ENCODE measurements at regions not wholly inside any gene's neighbourhood (a gene's known extent, or its start where the extent isn't known, plus 50 kb on each side); places are given as distances from the start of the nearest gene placed in this dataset.

- no peak overlapping the region for H3K27ac ChIP-seq (ENCODE audit: low read depth, low read length)
- no peaks in the 10 kb centered on the region for H3K4me1 ChIP-seq (ENCODE audit: insufficient read depth, low read length)
- H3K9me3 ChIP-seq (ENCODE audit: low read length): no peaks in the 10 kb centered on the region
- no peak overlapping the region for H3K4me3 ChIP-seq (ENCODE audit: low read depth in 1 of 2, low read length in 2 of 2)
- H3K9ac ChIP-seq (ENCODE audit: low read length): no peak overlapping the region
- H3K27me3 ChIP-seq (ENCODE audit: control insufficient read depth in 1 of 2, insufficient read depth in 2 of 2, low read length in 2 of 2): no peaks in the 10 kb centered on the region
- H3K36me3 ChIP-seq (ENCODE audit: insufficient read depth, low read length): no peaks in the 10 kb centered on the region
These were observed 113.8 kb downstream of the ZIC5 start for GRCh38 chr13:99857738-99858137.

GRCh38 chr13:99855526-99856420 is 115.8 kb downstream of the ZIC5 start:
- H3K4me3 ChIP-seq (ENCODE audit: low read depth in 1 of 2, low read length in 2 of 2): no peak overlapping the region
- H3K27me3 ChIP-seq (ENCODE audit: control insufficient read depth in 1 of 2, insufficient read depth in 2 of 2, low read length in 2 of 2): no peaks in the 10 kb centered on the region
- H3K4me1 ChIP-seq (ENCODE audit: insufficient read depth, low read length): no peaks in the 10 kb centered on the region
- H3K9me3 ChIP-seq (ENCODE audit: low read length): no peaks in the 10 kb centered on the region
- no peak overlapping the region for H3K27ac ChIP-seq (ENCODE audit: low read depth, low read length)
- H3K9ac ChIP-seq (ENCODE audit: low read length): no peak overlapping the region
- H3K36me3 ChIP-seq (ENCODE audit: insufficient read depth, low read length): no peaks in the 10 kb centered on the region

GRCh38 chr13:99854366-99854765 is 117.2 kb downstream of the ZIC5 start:
- H3K9me3 ChIP-seq (ENCODE audit: low read length): no peaks in the 10 kb centered on the region
- H3K9ac ChIP-seq (ENCODE audit: low read length): no peak overlapping the region
- H3K27me3 ChIP-seq (ENCODE audit: control insufficient read depth in 1 of 2, insufficient read depth in 2 of 2, low read length in 2 of 2): no peaks in the 10 kb centered on the region
- no peaks in the 10 kb centered on the region for H3K36me3 ChIP-seq (ENCODE audit: insufficient read depth, low read length)
- H3K27ac ChIP-seq (ENCODE audit: low read depth, low read length): no peak overlapping the region
- H3K4me1 ChIP-seq (ENCODE audit: insufficient read depth, low read length): no peaks in the 10 kb centered on the region
- H3K4me3 ChIP-seq (ENCODE audit: low read depth in 1 of 2, low read length in 2 of 2): no peak overlapping the region

GRCh38 chr13:99847318-99847750 is 124.2 kb downstream of the ZIC5 start:
- no peaks in the 10 kb centered on the region for H3K36me3 ChIP-seq (ENCODE audit: insufficient read depth, low read length)
- H3K9me3 ChIP-seq (ENCODE audit: low read length): no peaks in the 10 kb centered on the region
- H3K4me3 ChIP-seq (ENCODE audit: low read depth in 1 of 2, low read length in 2 of 2): no peak overlapping the region
- H3K9ac ChIP-seq (ENCODE audit: low read length): no peak overlapping the region
- H3K4me1 ChIP-seq (ENCODE audit: insufficient read depth, low read length): no peaks in the 10 kb centered on the region
- H3K27ac ChIP-seq (ENCODE audit: low read depth, low read length): no peak overlapping the region
- H3K27me3 ChIP-seq (ENCODE audit: control insufficient read depth in 1 of 2, insufficient read depth in 2 of 2, low read length in 2 of 2): no peaks in the 10 kb centered on the region

- no peaks in the 10 kb centered on the region for H3K4me1 ChIP-seq (ENCODE audit: insufficient read depth, low read length)
- H3K27ac ChIP-seq (ENCODE audit: low read depth, low read length): no peak overlapping the region
- no peak overlapping the region for H3K4me3 ChIP-seq (ENCODE audit: low read depth in 1 of 2, low read length in 2 of 2)
- no peak overlapping the region for H3K9ac ChIP-seq (ENCODE audit: low read length)
- no peaks in the 10 kb centered on the region for H3K27me3 ChIP-seq (ENCODE audit: control insufficient read depth in 1 of 2, insufficient read depth in 2 of 2, low read length in 2 of 2)
- H3K36me3 ChIP-seq (ENCODE audit: insufficient read depth, low read length): no peaks in the 10 kb centered on the region
- H3K9me3 ChIP-seq (ENCODE audit: low read length): no peaks in the 10 kb centered on the region
These were observed 126.2 kb downstream of the ZIC5 start for GRCh38 chr13:99845161-99845874.

GRCh38 chr13:99844421-99844820 is 127.1 kb downstream of the ZIC5 start:
- no peak overlapping the region for H3K27ac ChIP-seq (ENCODE audit: low read depth, low read length)
- H3K4me1 ChIP-seq (ENCODE audit: insufficient read depth, low read length): no peaks in the 10 kb centered on the region
- no peaks in the 10 kb centered on the region for H3K36me3 ChIP-seq (ENCODE audit: insufficient read depth, low read length)
- no peak overlapping the region for H3K9ac ChIP-seq (ENCODE audit: low read length)
- H3K27me3 ChIP-seq (ENCODE audit: control insufficient read depth in 1 of 2, insufficient read depth in 2 of 2, low read length in 2 of 2): no peaks in the 10 kb centered on the region
- no peaks in the 10 kb centered on the region for H3K9me3 ChIP-seq (ENCODE audit: low read length)
- no peak overlapping the region for H3K4me3 ChIP-seq (ENCODE audit: low read depth in 1 of 2, low read length in 2 of 2)

GRCh38 chr13:99843872-99844271 is 127.7 kb downstream of the ZIC5 start:
- no peaks in the 10 kb centered on the region for H3K9me3 ChIP-seq (ENCODE audit: low read length)
- H3K4me1 ChIP-seq (ENCODE audit: insufficient read depth, low read length): no peaks in the 10 kb centered on the region
- no peak overlapping the region for H3K4me3 ChIP-seq (ENCODE audit: low read depth in 1 of 2, low read length in 2 of 2)
- H3K27ac ChIP-seq (ENCODE audit: low read depth, low read length): no peak overlapping the region
- H3K27me3 ChIP-seq (ENCODE audit: control insufficient read depth in 1 of 2, insufficient read depth in 2 of 2, low read length in 2 of 2): no peaks in the 10 kb centered on the region
- no peak overlapping the region for H3K9ac ChIP-seq (ENCODE audit: low read length)
- H3K36me3 ChIP-seq (ENCODE audit: insufficient read depth, low read length): no peaks in the 10 kb centered on the region

GRCh38 chr13:99842405-99842804 is 129.2 kb downstream of the ZIC5 start:
- Histone ChIP-seq H3K9me3 (ENCODE audit: low read length) (no peaks in the 10 kb centered on the region), H3K27me3 (ENCODE audit: control insufficient read depth in 1 of 2, insufficient read depth in 2 of 2, low read length in 2 of 2) (no peaks in the 10 kb centered on the region), H3K4me3 (ENCODE audit: low read depth in 1 of 2, low read length in 2 of 2) (no peak overlapping the region), H3K36me3 (ENCODE audit: insufficient read depth, low read length) (no peaks in the 10 kb centered on the region), H3K27ac (ENCODE audit: low read depth, low read length) (no peak overlapping the region), H3K4me1 (ENCODE audit: insufficient read depth, low read length) (no peaks in the 10 kb centered on the region), H3K9ac (ENCODE audit: low read length) (no peak overlapping the region)

GRCh38 chr13:99836291-99836690 is 135.3 kb downstream of the ZIC5 start:
- no peaks in the 10 kb centered on the region for H3K9me3 ChIP-seq (ENCODE audit: low read length)
- H3K27me3 ChIP-seq (ENCODE audit: control insufficient read depth in 1 of 2, insufficient read depth in 2 of 2, low read length in 2 of 2): no peaks in the 10 kb centered on the region
- no peaks in the 10 kb centered on the region for H3K4me1 ChIP-seq (ENCODE audit: insufficient read depth, low read length)
- H3K4me3 ChIP-seq (ENCODE audit: low read depth in 1 of 2, low read length in 2 of 2): no peak overlapping the region
- no peaks in the 10 kb centered on the region for H3K36me3 ChIP-seq (ENCODE audit: insufficient read depth, low read length)
- H3K9ac ChIP-seq (ENCODE audit: low read length): no peak overlapping the region
- H3K27ac ChIP-seq (ENCODE audit: low read depth, low read length): no peak overlapping the region

- Histone ChIP-seq H3K4me1 (ENCODE audit: insufficient read depth, low read length) (no peaks in the 10 kb centered on the region), H3K27me3 (ENCODE audit: control insufficient read depth in 1 of 2, insufficient read depth in 2 of 2, low read length in 2 of 2) (no peaks in the 10 kb centered on the region), H3K27ac (ENCODE audit: low read depth, low read length) (no peak overlapping the region), H3K9ac (ENCODE audit: low read length) (no peak overlapping the region), H3K9me3 (ENCODE audit: low read length) (no peaks in the 10 kb centered on the region), H3K4me3 (ENCODE audit: low read depth in 1 of 2, low read length in 2 of 2) (no peak overlapping the region), H3K36me3 (ENCODE audit: insufficient read depth, low read length) (no peaks in the 10 kb centered on the region)
These were observed 136.1 kb downstream of the ZIC5 start for GRCh38 chr13:99835442-99835841.

- H3K27ac ChIP-seq (ENCODE audit: low read depth, low read length): no peak overlapping the region
- no peaks in the 10 kb centered on the region for H3K27me3 ChIP-seq (ENCODE audit: control insufficient read depth in 1 of 2, insufficient read depth in 2 of 2, low read length in 2 of 2)
- H3K4me1 ChIP-seq (ENCODE audit: insufficient read depth, low read length): no peaks in the 10 kb centered on the region
- H3K9ac ChIP-seq (ENCODE audit: low read length): no peak overlapping the region
- H3K36me3 ChIP-seq (ENCODE audit: insufficient read depth, low read length): no peaks in the 10 kb centered on the region
- no peaks in the 10 kb centered on the region for H3K9me3 ChIP-seq (ENCODE audit: low read length)
- H3K4me3 ChIP-seq (ENCODE audit: low read depth in 1 of 2, low read length in 2 of 2): no peak overlapping the region
These were observed 137.3 kb downstream of the ZIC5 start for GRCh38 chr13:99834246-99834645.

All from muscle layer of colon (tissue), 2 donors.